Gastroesophageal sphincter (tissue), 4 donors: ENCODE measurements at regions not wholly inside any gene's neighbourhood (a gene's known extent, or its start where the extent isn't known, plus 50 kb on each side); places are given as distances from the start of the nearest gene placed in this dataset.

Experiments
- ATAC-seq: fragments of 150-250 bp; one replicate; pipeline ENCODE4 v1.9.1; 2016; ENCODE audit warnings: mild to moderate bottlenecking, moderate library complexity
- H3K27ac ChIP-seq, 4 donors: fragments of 200-600 bp; sonication (generic) in 3 of 4; 1 replicate in 3 of 4; 2 replicates in 1 of 4; pipeline ENCODE4 v1.5.1; 2016 to 2019
- H3K27me3 ChIP-seq: fragments of 200-600 bp; sonication (generic); one replicate; pipeline ENCODE4 v1.5.1; 2019
- H3K36me3 ChIP-seq, 2 donors: fragments of 200-600 bp; sonication (generic); one replicate each; pipeline ENCODE4 v1.5.1; 2019; ENCODE audit warnings: control low read depth in 1 of 2
- H3K4me1 ChIP-seq, 3 donors: fragments of 200-600 bp; sonication (generic); 1 replicate in 2 of 3; 2 replicates in 1 of 3; pipeline ENCODE4 v1.5.1; 2016 to 2019; ENCODE audit warnings: control low read depth in 2 of 3
- H3K4me3 ChIP-seq, 2 donors: fragments of 200-600 bp; sonication (generic); one replicate each; pipeline ENCODE4 v1.5.1; 2019; ENCODE audit warnings: mild to moderate bottlenecking in 1 of 2, moderate library complexity in 1 of 2
- H3K9me3 ChIP-seq, 3 donors: fragments of 200-600 bp; sonication (generic); one replicate each; pipeline ENCODE4 v1.5.1; 2017 to 2019; ENCODE audit warnings: control low read depth in 2 of 3
- EP300 ChIP-seq: sonication (generic); formaldehyde crosslinking; IDR thresholded peaks from one replicate; pipeline ENCODE4 v1.6.1; 2017; ENCODE audit warnings: antibody characterized with exemption, mild to moderate bottlenecking
- POLR2A ChIP-seq, 2 donors: fragments of 450-650 bp; IDR thresholded peaks; one replicate each; pipeline ENCODE4 v1.6.1; 2017; ENCODE audit warnings: antibody characterized with exemption in 2 of 2, mild to moderate bottlenecking in 2 of 2, moderate library complexity in 1 of 2
- POLR2AphosphoS5 ChIP-seq: sonication (generic); formaldehyde crosslinking; IDR thresholded peaks from one replicate; pipeline ENCODE4 v1.6.1; 2017; ENCODE audit warnings: antibody characterized with exemption
- WGBS, 2 donors: methylation state at CpG; one replicate each; pipeline ENCODE4 v1.1.5; 2018; ENCODE audit warnings: low coverage in 1 of 2; 5-methylcytosine and 5-hydroxymethylcytosine counted together
- TF ChIP-seq, protein P1 (sequence below), 4 experiments: fragments of 200-600 bp in 2 of 4; fragments of 450-650 bp in 2 of 4; sonication (generic) in 1 of 4; IDR thresholded peaks; one replicate each; pipeline ENCODE4 v1.5.1; 2017 to 2019; ENCODE audit warnings: antibody characterized with exemption in 4 of 4, mild to moderate bottlenecking in 2 of 4, moderate library complexity in 2 of 4

DNA sequence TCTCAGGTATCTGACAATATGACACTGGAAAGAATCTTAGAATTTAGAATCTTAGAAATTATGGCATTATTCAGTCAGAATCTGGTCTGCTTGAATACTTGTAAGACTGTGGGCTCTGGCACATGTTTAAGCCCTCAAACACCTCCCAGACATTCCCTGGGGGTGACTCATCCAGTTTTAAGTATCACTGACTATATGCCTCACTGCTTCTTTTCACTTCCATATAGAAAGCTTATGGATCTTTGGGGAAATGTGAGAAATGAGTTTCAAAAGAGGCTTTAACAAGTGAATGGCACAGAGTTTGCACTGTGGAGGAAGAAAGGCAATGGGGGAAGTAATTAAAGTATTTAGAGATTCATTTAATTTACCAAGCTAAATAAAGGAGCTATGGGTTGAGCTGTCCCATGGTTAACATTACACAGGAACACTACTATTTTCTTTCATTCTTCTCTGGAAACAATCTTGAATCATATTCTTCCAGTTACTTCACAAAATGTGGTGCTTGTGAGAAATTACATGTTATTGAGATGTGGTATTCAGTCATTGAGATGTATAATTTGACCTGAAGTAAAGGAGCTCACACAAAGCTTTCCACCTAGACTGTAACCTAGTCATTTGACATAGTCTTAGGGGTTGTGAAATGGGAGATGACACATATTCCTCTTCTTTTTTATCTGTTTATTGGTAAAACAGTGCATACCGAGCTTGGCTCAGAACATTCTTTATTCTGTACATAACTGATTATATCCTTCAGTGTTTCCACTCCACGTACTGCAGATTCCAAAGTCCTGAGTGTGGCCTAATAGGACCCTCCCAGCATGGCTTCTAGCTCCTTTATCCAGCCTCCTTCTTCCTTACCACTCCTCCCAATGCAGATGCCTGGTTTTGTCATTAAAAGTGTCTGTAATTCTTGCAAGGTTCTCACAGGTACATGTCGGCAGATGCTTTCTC lies 544.6 kb upstream of the NECTIN3 start:
- TF ChIP-seq, protein P1, sequence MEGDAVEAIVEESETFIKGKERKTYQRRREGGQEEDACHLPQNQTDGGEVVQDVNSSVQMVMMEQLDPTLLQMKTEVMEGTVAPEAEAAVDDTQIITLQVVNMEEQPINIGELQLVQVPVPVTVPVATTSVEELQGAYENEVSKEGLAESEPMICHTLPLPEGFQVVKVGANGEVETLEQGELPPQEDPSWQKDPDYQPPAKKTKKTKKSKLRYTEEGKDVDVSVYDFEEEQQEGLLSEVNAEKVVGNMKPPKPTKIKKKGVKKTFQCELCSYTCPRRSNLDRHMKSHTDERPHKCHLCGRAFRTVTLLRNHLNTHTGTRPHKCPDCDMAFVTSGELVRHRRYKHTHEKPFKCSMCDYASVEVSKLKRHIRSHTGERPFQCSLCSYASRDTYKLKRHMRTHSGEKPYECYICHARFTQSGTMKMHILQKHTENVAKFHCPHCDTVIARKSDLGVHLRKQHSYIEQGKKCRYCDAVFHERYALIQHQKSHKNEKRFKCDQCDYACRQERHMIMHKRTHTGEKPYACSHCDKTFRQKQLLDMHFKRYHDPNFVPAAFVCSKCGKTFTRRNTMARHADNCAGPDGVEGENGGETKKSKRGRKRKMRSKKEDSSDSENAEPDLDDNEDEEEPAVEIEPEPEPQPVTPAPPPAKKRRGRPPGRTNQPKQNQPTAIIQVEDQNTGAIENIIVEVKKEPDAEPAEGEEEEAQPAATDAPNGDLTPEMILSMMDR (IDR thresholded peaks at IDR 0.05) = no peak
- TF ChIP-seq POLR2A (IDR thresholded peaks at IDR 0.05) (no peak), EP300 (no peak), POLR2AphosphoS5 (no peak)
- H3K27me3 ChIP-seq = no peaks in the 10 kb centered on the region
- H3K9me3 ChIP-seq = no peaks in the 10 kb centered on the region
- H3K36me3 ChIP-seq = no peaks in the 10 kb centered on the region
- no peak overlapping the region for H3K4me3 ChIP-seq
- 62 to 71% methylated on average over 3 of the region's 3 CpGs for WGBS, 2 donors
- ATAC-seq = no peak
- no peaks in the 10 kb centered on the region for H3K4me1 ChIP-seq
- no peak overlapping the region for H3K27ac ChIP-seq

DNA sequence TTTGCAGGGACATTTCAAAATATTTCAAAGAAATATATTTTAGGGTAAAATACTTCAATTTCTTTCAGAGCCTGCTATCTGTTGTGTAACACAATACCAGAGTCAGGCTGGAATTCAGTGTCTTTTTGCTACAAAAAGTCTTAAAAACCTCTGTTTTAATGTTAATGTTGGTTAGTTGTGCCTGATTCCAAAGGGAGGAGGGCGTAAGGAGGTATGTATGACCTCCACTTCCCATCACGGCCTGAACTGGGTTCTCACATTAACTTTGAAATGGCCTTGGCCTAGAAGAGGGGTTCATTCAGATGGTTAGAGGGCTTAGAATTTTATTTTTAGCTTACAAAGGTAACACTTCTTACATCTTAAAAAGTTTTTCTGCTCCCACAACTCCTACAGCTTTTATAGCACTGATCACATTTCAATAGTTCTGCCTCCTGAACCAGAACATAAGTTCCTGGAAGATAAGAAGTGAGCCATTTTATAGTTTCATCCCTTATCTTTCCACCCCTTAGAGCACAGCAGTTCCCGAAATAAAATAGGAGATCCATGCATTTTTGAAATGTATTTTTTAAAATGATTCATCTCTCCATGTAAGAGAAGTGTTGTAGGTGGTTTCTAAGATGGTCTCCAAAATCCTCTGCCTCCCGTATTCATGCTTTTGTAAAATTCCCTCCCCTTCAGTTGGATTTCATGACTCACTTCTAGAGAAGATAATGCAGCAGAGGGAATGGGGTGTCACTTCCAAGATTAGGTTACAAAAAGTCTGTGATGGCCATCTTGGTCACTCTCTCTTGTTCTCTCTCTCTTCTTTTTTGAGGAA lies 543.1 kb upstream of the NECTIN3 start:
- Histone ChIP-seq H3K4me1 (no peaks in the 10 kb centered on the region), H3K4me3 (no peak overlapping the region), H3K27me3 (no peaks in the 10 kb centered on the region), H3K9me3 (no peaks in the 10 kb centered on the region), H3K36me3 (no peaks in the 10 kb centered on the region), H3K27ac (no peak overlapping the region)
- no peak for ATAC-seq
- TF ChIP-seq EP300 (no peak), POLR2AphosphoS5 (no peak)
- TF ChIP-seq, protein P1 (IDR thresholded peaks at IDR 0.05) = no peak
- WGBS, 2 donors = 75 to 91% methylated on average over 4 of the region's 4 CpGs

DNA sequence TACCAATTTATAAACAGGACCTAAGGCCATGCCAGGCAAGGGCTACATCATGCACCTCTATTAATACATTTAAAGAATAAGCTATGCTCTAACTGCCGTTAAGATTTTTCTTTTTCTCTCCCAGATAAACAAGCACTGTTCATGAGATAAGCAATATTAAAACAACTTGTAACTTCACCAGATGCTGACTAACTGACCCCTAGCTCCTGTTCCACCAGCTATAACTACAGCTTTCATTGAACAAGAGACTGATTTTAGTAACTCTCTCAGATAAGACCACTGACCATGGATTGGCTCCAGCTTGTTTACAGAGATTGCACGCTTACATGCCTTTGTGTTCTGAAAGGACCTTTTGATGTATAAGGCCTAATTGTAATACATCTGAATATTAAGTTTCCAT lies 540.7 kb upstream of the NECTIN3 start:
- H3K27ac ChIP-seq = no peak overlapping the region
- TF ChIP-seq POLR2A (IDR thresholded peaks at IDR 0.05) = no peak
- no peak for TF ChIP-seq EP300
- no peak for TF ChIP-seq POLR2AphosphoS5
- TF ChIP-seq, protein P1 (IDR thresholded peaks at IDR 0.05) = no peak
- H3K4me3 ChIP-seq = no peak overlapping the region
- no peaks in the 10 kb centered on the region for H3K27me3 ChIP-seq
- 48 to 72% methylated on average over 2 of the region's 2 CpGs for whole genome bisulfite sequencing, 2 donors
- no peak for ATAC-seq
- H3K4me1 ChIP-seq = no peaks in the 10 kb centered on the region
- no peaks in the 10 kb centered on the region for H3K9me3 ChIP-seq
- H3K36me3 ChIP-seq = no peaks in the 10 kb centered on the region

DNA sequence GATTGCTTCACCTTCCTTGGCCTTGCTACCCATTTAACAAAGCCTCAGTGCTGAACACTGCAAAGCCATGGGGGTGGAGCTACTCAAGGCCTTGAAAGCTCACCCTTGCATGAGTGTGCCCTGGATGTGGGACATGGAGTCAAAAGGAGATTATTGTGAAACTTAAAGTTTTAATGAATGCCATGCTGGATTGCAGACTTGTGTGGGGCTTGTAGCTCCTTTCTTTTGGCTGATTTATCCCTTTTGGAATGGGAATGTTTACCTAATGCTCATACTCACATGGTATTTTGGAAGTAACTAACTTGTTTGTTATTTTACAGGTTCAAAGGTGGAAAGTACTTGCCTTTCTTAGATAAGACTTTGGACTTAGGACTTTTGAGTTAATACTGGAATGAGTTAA lies 538.5 kb upstream of the NECTIN3 start:
- Histone ChIP-seq H3K4me1 (no peaks in the 10 kb centered on the region), H3K36me3 (no peaks in the 10 kb centered on the region), H3K4me3 (no peak overlapping the region), H3K9me3 (no peaks in the 10 kb centered on the region), H3K27ac (no peak overlapping the region), H3K27me3 (no peaks in the 10 kb centered on the region)
- no peak for ATAC-seq
- TF ChIP-seq POLR2AphosphoS5 = no peak
- no peak for TF ChIP-seq POLR2A (IDR thresholded peaks at IDR 0.05)
- no peak for TF ChIP-seq EP300
- TF ChIP-seq, protein P1 (IDR thresholded peaks at IDR 0.05) = no peak
